IMR-90 (cell line): ENCODE measurements at regions not wholly inside any gene's neighbourhood (a gene's known extent, or its start where the extent isn't known, plus 50 kb on each side); places are given as distances from the start of the nearest gene placed in this dataset.

Source experiments
- ATAC-seq: fragments of 200-7000 bp; cut with Tn5 transposase; 2 replicates; pipeline ENCODE4 v1.9.1; 2020; ENCODE audit warnings: low read depth, mild to moderate bottlenecking, moderate library complexity
- BruUV-seq: library from RNA; stranded (reverse); fragments of 400-500 nt; replicated peaks from 2 replicates; lab custom pipeline; 2021; lab: Mats Ljungman, UMichigan
- CTCF ChIA-PET: fragments of 300-600 bp; formaldehyde crosslinking; extraction: SDS; loops from one replicate; lab custom pipeline; 2021; ENCODE audit warnings: antibody characterized with exemption; lab: Yijun Ruan, JAX
- POLR2A ChIA-PET: fragments of 300-600 bp; sonication (Branson Sonifier 250); formaldehyde crosslinking; loops from one replicate; lab custom pipeline; 2022; ENCODE audit warnings: antibody characterized with exemption; ENCODE audit not compliant: unreplicated experiment; lab: Charles Lee
- DNase-seq: peaks from one replicate; pipeline ENCODE4 v3.0.0; 2013
- H2AFZ ChIP-seq: replicated peaks from 2 replicates; pipeline ENCODE3; 2013; ENCODE audit warnings: low read length, mild to moderate bottlenecking; ENCODE audit not compliant: poor library complexity
- H2AK5ac ChIP-seq: 2 replicates; pipeline ENCODE4 v1.6.1; 2013; ENCODE audit warnings: low read depth, low read length, inconsistent platforms
- H2AK9ac ChIP-seq: replicated peaks from 2 replicates; pipeline ENCODE3; 2013; ENCODE audit warnings: mild to moderate bottlenecking, low read depth, low read length, moderate library complexity; ENCODE audit not compliant: poor library complexity
- H2BK120ac ChIP-seq: 2 replicates; pipeline ENCODE4 v1.6.1; 2013; ENCODE audit warnings: low read depth, low read length, inconsistent platforms
- H2BK15ac ChIP-seq: 3 replicates; pipeline ENCODE4 v1.6.1; 2013; ENCODE audit warnings: low read depth, low read length, inconsistent platforms
- H2BK20ac ChIP-seq: 2 replicates; pipeline ENCODE4 v1.6.1; 2013; ENCODE audit warnings: low read depth, mild to moderate bottlenecking, inconsistent platforms, low read length, moderate library complexity
- H2BK5ac ChIP-seq: 2 replicates; pipeline ENCODE4 v1.6.1; 2013; ENCODE audit warnings: mild to moderate bottlenecking, low read depth, low read length, inconsistent platforms; ENCODE audit not compliant: poor library complexity, severe bottlenecking
- H3K14ac ChIP-seq: replicated peaks from 2 replicates; pipeline ENCODE4 v1.6.1; 2013; ENCODE audit warnings: low read depth, low read length, inconsistent platforms
- H3K18ac ChIP-seq: 2 replicates; pipeline ENCODE4 v1.6.1; 2013; ENCODE audit warnings: low read depth, low read length, control low read depth
- H3K23ac ChIP-seq: 2 replicates; pipeline ENCODE4 v1.6.1; 2013; ENCODE audit warnings: low read depth, low read length, inconsistent platforms
- H3K27ac ChIP-seq: 2 replicates; pipeline ENCODE4 v1.5.1; 2013; ENCODE audit warnings: mild to moderate bottlenecking, control low read depth, low read length; ENCODE audit not compliant: insufficient read depth
- H3K27me3 ChIP-seq: 2 replicates; pipeline ENCODE4 v1.6.1; 2013; ENCODE audit warnings: low read length; ENCODE audit not compliant: control insufficient read depth, insufficient read depth
- H3K36me3 ChIP-seq: 2 replicates; pipeline ENCODE4 v1.6.1; 2013; ENCODE audit warnings: low read length, mixed read lengths; ENCODE audit not compliant: control insufficient read depth, insufficient read depth
- H3K4ac ChIP-seq: 2 replicates; pipeline ENCODE4 v1.6.1; 2013; ENCODE audit warnings: low read depth, low read length, inconsistent platforms
- H3K4me1 ChIP-seq: 2 replicates; pipeline ENCODE4 v1.6.1; 2013; ENCODE audit warnings: low read length, mixed read lengths; ENCODE audit not compliant: control insufficient read depth, insufficient read depth
- H3K4me2 ChIP-seq: 2 replicates; pipeline ENCODE4 v1.6.1; 2013; ENCODE audit warnings: low read depth, mild to moderate bottlenecking, control low read depth, low read length, moderate library complexity
- H3K4me3 ChIP-seq: 2 replicates; pipeline ENCODE4 v1.5.1; 2013; ENCODE audit warnings: low read depth, mild to moderate bottlenecking, control low read depth, low read length, moderate library complexity; ENCODE audit not compliant: insufficient read depth
- H3K56ac ChIP-seq: 2 replicates; pipeline ENCODE4 v1.6.1; 2013; ENCODE audit warnings: low read length, inconsistent platforms; ENCODE audit not compliant: insufficient read depth; ENCODE audit errors: extremely low read depth
- H3K79me1 ChIP-seq, 2 experiments: 2 replicates each; pipeline ENCODE4 v1.6.1; 2013; ENCODE audit warnings: low read length in 2 of 2, inconsistent platforms in 1 of 2, low read depth in 1 of 2
- H3K9ac ChIP-seq: 2 replicates; pipeline ENCODE4 v1.6.1; 2013; ENCODE audit warnings: low read depth, low read length, control low read depth
- H3K9me1 ChIP-seq: 2 replicates; pipeline ENCODE4 v1.6.1; 2013; ENCODE audit warnings: low read length, inconsistent platforms; ENCODE audit not compliant: insufficient read depth
- H3K9me3 ChIP-seq: 2 replicates; pipeline ENCODE4 v1.6.1; 2013; ENCODE audit warnings: low read length; ENCODE audit not compliant: control insufficient read depth, insufficient read depth
- H4K20me1 ChIP-seq: 2 replicates; pipeline ENCODE4 v1.6.1; 2013; ENCODE audit warnings: low read length, inconsistent platforms; ENCODE audit not compliant: insufficient read depth
- H4K5ac ChIP-seq: 2 replicates; pipeline ENCODE4 v1.6.1; 2013; ENCODE audit warnings: mild to moderate bottlenecking, low read depth, low read length, control low read depth
- H4K8ac ChIP-seq, 2 experiments: 2 replicates each; pipeline ENCODE4 v1.6.1; 2013; ENCODE audit warnings: low read depth in 2 of 2, low read length in 2 of 2, control low read depth in 1 of 2, inconsistent platforms in 1 of 2
- H4K91ac ChIP-seq: 2 replicates; pipeline ENCODE4 v1.6.1; 2013; ENCODE audit warnings: low read depth, low read length, inconsistent platforms; ENCODE audit not compliant: insufficient read depth
- SMC3 ChIP-seq: fragments of 150-350 bp; IDR thresholded peaks from 2 replicates; pipeline ENCODE4 v1.6.1; 2016; ENCODE audit warnings: low read depth, mild to moderate bottlenecking, antibody characterized with exemption, low read length, moderate library complexity
- WGBS, 2 experiments: methylation state at CpG; one replicate each; pipeline versions ENCODE4 v1.1.5 to v1.1.7; 2013; ENCODE audit warnings: missing lambda C conversion rate in 2 of 2; ENCODE audit not compliant: insufficient read length in 1 of 2; ENCODE audit errors: extremely low coverage in 2 of 2; 5-methylcytosine and 5-hydroxymethylcytosine counted together
- dilution Hi-C: fragments of 300-500 bp; cut with HindIII; formaldehyde crosslinking; loops from one replicate; pipeline ENCODE4 v1.14.3; 2018; ENCODE audit warnings: low sequenced_read_pairs; ENCODE audit not compliant: unreplicated experiment
- in situ Hi-C: fragments of 300-500 bp; cut with MboI; formaldehyde crosslinking; loops from 3 replicates; pipeline ENCODE4 v1.14.3; 2019; ENCODE audit warnings: low sequenced_read_pairs, inconsistent platforms, mixed read lengths
- intact Hi-C: fragments of 100-400 bp; cut with micrococcal nuclease; formaldehyde crosslinking; loops from 2 replicates; pipeline ENCODE4 v1.10.0; 2022

DNA sequence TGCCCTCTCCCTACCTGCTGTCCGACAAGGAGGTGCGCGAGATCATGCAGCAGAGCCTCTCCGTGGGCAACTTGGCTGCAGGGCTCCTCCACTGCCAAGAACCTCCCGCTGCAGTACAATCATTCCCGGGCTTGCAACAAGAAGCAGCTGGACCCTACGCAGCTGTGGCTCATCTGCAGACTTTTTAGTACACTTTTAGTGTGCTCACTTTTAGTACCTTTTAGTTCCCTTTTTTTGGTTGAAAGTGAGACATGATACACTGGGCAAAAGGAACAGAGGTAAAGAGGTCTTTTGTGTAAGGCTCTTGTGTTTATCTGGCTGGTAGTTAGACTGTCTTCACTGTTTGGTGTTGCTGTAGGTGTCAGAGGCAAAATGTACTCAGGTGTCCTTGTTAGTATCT is 58.1 kb upstream of the SPTLC1 start:
- CTCF ChIA-PET: no interaction called here

More for the DNA sequence above, 58.1 kb upstream of the SPTLC1 start:
- Histone ChIP-seq H3K18ac (no peak overlapping the region), H3K9me1 (no peaks in the 10 kb centered on the region), H2AFZ (no peak overlapping the region), H2AK5ac (no peak overlapping the region), H3K9me3 (peaks cover 11% of the 10 kb centered on the region), H3K79me1 (no peaks in the 10 kb centered on the region), H3K4me1 (no peaks in the 10 kb centered on the region), H2BK20ac (no peak overlapping the region), H2AK9ac (no peak overlapping the region), H4K91ac (no peak overlapping the region), H2BK5ac (no peak overlapping the region), H3K27ac (no peak overlapping the region), H4K8ac (no peak overlapping the region), H3K4me2 (no peak overlapping the region), H3K56ac (no peak overlapping the region), H4K20me1 (no peaks in the 10 kb centered on the region), H3K36me3 (no peaks in the 10 kb centered on the region), H3K4me3 (no peak overlapping the region), H3K27me3 (no peaks in the 10 kb centered on the region), H2BK15ac (no peak overlapping the region), H3K14ac (no peak overlapping the region), H3K9ac (no peak overlapping the region), H3K4ac (no peak overlapping the region), H2BK120ac (no peak overlapping the region), H3K23ac (no peak overlapping the region), H4K5ac (no peak overlapping the region)
- DNase-seq (no peak), ATAC-seq (no peak)
- POLR2A ChIA-PET: no interaction called here
- 80% methylated on average over 1 of the region's 7 CpGs; no CpG with 5 or more reads in 1 of the 2 experiments for WGBS, 2 experiments
- TF ChIP-seq SMC3: no peak
- intact Hi-C loops (no loop called here), in situ Hi-C loops (no loop called here), dilution Hi-C loops (no loop called here)
- BruUV-seq: no TSS peak
